ENCODE measurements at regions not wholly inside any gene's neighbourhood (a gene's known extent, or its start where the extent isn't known, plus 50 kb on each side); places are given as distances from the start of the nearest gene placed in this dataset.
A peak's percentile ranks its signal among the peaks of the same experiment; 100 is the strongest.

- no peak for TF ChIP-seq CTCF (IDR thresholded peaks at IDR 0.05; ENCODE audit: borderline replicate concordance)
- H3K27me3 ChIP-seq (ENCODE audit: low read depth), result no peaks in the 10 kb centered on the region
- no peak overlapping the region for H3K27ac ChIP-seq (replicated peaks)
- H3K9me3 ChIP-seq (replicated peaks), result no peaks in the 10 kb centered on the region
- intact Hi-C loops (cut with micrococcal nuclease), result no loop called here
- H3K36me3 ChIP-seq, result no peaks in the 10 kb centered on the region
- H3K4me1 ChIP-seq, result peaks cover 49% of the 10 kb centered on the region
- H3K4me3 ChIP-seq, result no peak overlapping the region
- no peak for DNase-seq
Measured at GRCh38 chr7:22579961-22580360, 80.0 kb upstream of the STEAP1B start.

- Histone ChIP-seq H3K4me1 (peaks cover 32% of the 10 kb centered on the region), H3K4me3 (no peak overlapping the region), H3K27ac (replicated peaks) (peak overlapping the region; percentile 78), H3K36me3 (no peaks in the 10 kb centered on the region), H3K27me3 (ENCODE audit: low read depth) (no peaks in the 10 kb centered on the region), H3K9me3 (replicated peaks) (no peaks in the 10 kb centered on the region)
- no peak for DNase-seq
- intact Hi-C loops (cut with micrococcal nuclease), result no loop called here
- TF ChIP-seq CTCF (IDR thresholded peaks at IDR 0.05; ENCODE audit: borderline replicate concordance), result no peak
Measured at GRCh38 chr7:22578007-22578733, 78.2 kb upstream of the STEAP1B start.

GRCh38 chr7:22577470-22578001, 77.5 kb upstream of the STEAP1B start:
- no peak for DNase-seq
- peaks cover 26% of the 10 kb centered on the region for H3K4me1 ChIP-seq
- no peak overlapping the region for H3K4me3 ChIP-seq
- no peaks in the 10 kb centered on the region for H3K9me3 ChIP-seq (replicated peaks)
- H3K27ac ChIP-seq (replicated peaks), result peak overlapping the region; percentile 78
- no peaks in the 10 kb centered on the region for H3K36me3 ChIP-seq
- TF ChIP-seq CTCF (IDR thresholded peaks at IDR 0.05; ENCODE audit: borderline replicate concordance), result no peak
- intact Hi-C loops (cut with micrococcal nuclease), result no loop called here
- no peaks in the 10 kb centered on the region for H3K27me3 ChIP-seq (ENCODE audit: low read depth)

- Histone ChIP-seq H3K4me3 (no peak overlapping the region), H3K4me1 (peaks cover 25% of the 10 kb centered on the region), H3K27ac (replicated peaks) (peak overlapping the region; percentile 78), H3K36me3 (no peaks in the 10 kb centered on the region), H3K9me3 (replicated peaks) (no peaks in the 10 kb centered on the region), H3K27me3 (ENCODE audit: low read depth) (no peaks in the 10 kb centered on the region)
- intact Hi-C loops (cut with micrococcal nuclease), result no loop called here
- TF ChIP-seq CTCF (IDR thresholded peaks at IDR 0.05; ENCODE audit: borderline replicate concordance), result no peak
- DNase-seq, result no peak
Measured at GRCh38 chr7:22576612-22577469, 76.9 kb upstream of the STEAP1B start.

GRCh38 chr7:22574754-22575520, 74.9 kb upstream of the STEAP1B start:
- peaks cover 4% of the 10 kb centered on the region for H3K36me3 ChIP-seq
- H3K9me3 ChIP-seq (replicated peaks), result no peaks in the 10 kb centered on the region
- no peak for DNase-seq
- H3K27ac ChIP-seq (replicated peaks), result no peak overlapping the region
- peaks cover 25% of the 10 kb centered on the region for H3K4me1 ChIP-seq
- intact Hi-C loops (cut with micrococcal nuclease), result no loop called here
- H3K27me3 ChIP-seq (ENCODE audit: low read depth), result no peaks in the 10 kb centered on the region
- TF ChIP-seq CTCF (IDR thresholded peaks at IDR 0.05; ENCODE audit: borderline replicate concordance), result no peak
- H3K4me3 ChIP-seq, result no peak overlapping the region

Data from left ventricle myocardium inferior (tissue), 1 donor.